ENCODE measurements at regions not wholly inside any gene's neighbourhood (a gene's known extent, or its start where the extent isn't known, plus 50 kb on each side); places are given as distances from the start of the nearest gene placed in this dataset.

GRCh38 chr4:116906758-116907157, 178.6 kb downstream of the TRAM1L1 start:
- TF ChIP-seq CTCF (conservative IDR thresholded peaks at IDR 0.05; ENCODE audit: low read depth, low read length): no peak
- no peak for TF ChIP-seq EZH2 (IDR thresholded peaks at IDR 0.05; ENCODE audit: low read length, unreplicated experiment)

Measured in PC-3 (cell line).